ENCODE measurements at regions not wholly inside any gene's neighbourhood (a gene's known extent, or its start where the extent isn't known, plus 50 kb on each side); places are given as distances from the start of the nearest gene placed in this dataset.

- peak; percentile 18 for DNase-seq
Observed at GRCh38 chr18:45384962-45385315, 230.3 kb upstream of the SLC14A2 start.

- DNase-seq, result no peak
Observed at GRCh38 chr18:45386041-45386655, 229.1 kb upstream of the SLC14A2 start.

- no peak for DNase-seq
Observed at GRCh38 chr18:45387229-45387628, 228.0 kb upstream of the SLC14A2 start.

GRCh38 chr18:45398448-45398847 is 216.8 kb upstream of the SLC14A2 start:
- DNase-seq, result no peak

- no peak for DNase-seq
Observed at GRCh38 chr18:45399146-45399545, 216.1 kb upstream of the SLC14A2 start.

GRCh38 chr18:45399643-45400042 is 215.6 kb upstream of the SLC14A2 start:
- no peak for DNase-seq

GRCh38 chr18:45402485-45403056 is 212.7 kb upstream of the SLC14A2 start:
- DNase-seq, result no peak

- DNase-seq, result no peak
Observed at GRCh38 chr18:45403341-45404049, 211.8 kb upstream of the SLC14A2 start.

- DNase-seq, result no peak
Observed at GRCh38 chr18:45408218-45408617, 207.1 kb upstream of the SLC14A2 start.

- DNase-seq, result no peak
Observed at GRCh38 chr18:45409971-45410370, 205.3 kb upstream of the SLC14A2 start.

GRCh38 chr18:45412577-45412976 is 202.7 kb upstream of the SLC14A2 start:
- no peak for DNase-seq

GRCh38 chr18:45413180-45413836 is 202.0 kb upstream of the SLC14A2 start:
- no peak for DNase-seq

GRCh38 chr18:45415614-45416013 is 199.7 kb upstream of the SLC14A2 start:
- DNase-seq, result peak; percentile 99

GRCh38 chr18:45416168-45416567 is 199.1 kb upstream of the SLC14A2 start:
- peak; percentile 99 for DNase-seq

- no peak for DNase-seq
Observed at GRCh38 chr18:45417392-45417791, 197.9 kb upstream of the SLC14A2 start.

GRCh38 chr18:45423659-45424058 is 191.6 kb upstream of the SLC14A2 start:
- DNase-seq, result peak; percentile 97

- DNase-seq, result no peak
Observed at GRCh38 chr18:45430041-45430440, 185.2 kb upstream of the SLC14A2 start.

GRCh38 chr18:45435810-45436209 is 179.5 kb upstream of the SLC14A2 start:
- DNase-seq, result no peak

GRCh38 chr18:45437366-45437765 is 177.9 kb upstream of the SLC14A2 start:
- DNase-seq, result no peak

- DNase-seq, result no peak
Observed at GRCh38 chr18:45439851-45440645, 175.2 kb upstream of the SLC14A2 start.

GRCh38 chr18:45441110-45441847 is 174.0 kb upstream of the SLC14A2 start:
- DNase-seq, result no peak

- DNase-seq, result no peak
Observed at GRCh38 chr18:45444040-45444439, 171.2 kb upstream of the SLC14A2 start.
